ENCODE measurements at regions not wholly inside any gene's neighbourhood (a gene's known extent, or its start where the extent isn't known, plus 50 kb on each side); places are given as distances from the start of the nearest gene placed in this dataset.
"Not testable (repeated sequence)": the region's sequence is repeated elsewhere in the genome, so short reads cannot be mapped to it uniquely, and the experiment has no call there.

GRCh38 chr17:53631486-53631885 lies 191.2 kb upstream of the KIF2B start:
- DNase-seq: no peak

- no peak for DNase-seq
Observed at GRCh38 chr17:53630638-53631037, 192.1 kb upstream of the KIF2B start.

GRCh38 chr17:53630115-53630514 lies 192.6 kb upstream of the KIF2B start:
- DNase-seq: no peak

- peak; percentile 68 for DNase-seq
Observed at GRCh38 chr17:53629188-53629587, 193.5 kb upstream of the KIF2B start.

DNA sequence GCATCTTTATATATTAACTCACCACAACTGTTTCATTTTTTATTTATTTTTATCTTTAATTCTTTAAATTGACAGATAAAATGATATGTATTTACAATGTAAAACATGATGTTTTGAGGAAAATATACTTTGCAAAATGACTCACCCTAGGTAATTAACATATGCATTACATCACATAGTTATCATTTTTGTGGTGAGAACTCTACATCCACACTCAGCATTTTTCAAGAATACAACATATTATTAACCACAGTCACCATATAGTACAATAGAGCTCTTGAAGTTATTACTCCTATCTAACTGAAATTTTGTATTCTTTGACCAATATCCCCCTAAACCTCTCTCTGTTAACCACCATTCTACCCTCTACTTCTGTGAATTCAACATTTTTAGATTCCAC lies 194.7 kb upstream of the KIF2B start:
- peak; percentile 84 for DNase-seq

DNA sequence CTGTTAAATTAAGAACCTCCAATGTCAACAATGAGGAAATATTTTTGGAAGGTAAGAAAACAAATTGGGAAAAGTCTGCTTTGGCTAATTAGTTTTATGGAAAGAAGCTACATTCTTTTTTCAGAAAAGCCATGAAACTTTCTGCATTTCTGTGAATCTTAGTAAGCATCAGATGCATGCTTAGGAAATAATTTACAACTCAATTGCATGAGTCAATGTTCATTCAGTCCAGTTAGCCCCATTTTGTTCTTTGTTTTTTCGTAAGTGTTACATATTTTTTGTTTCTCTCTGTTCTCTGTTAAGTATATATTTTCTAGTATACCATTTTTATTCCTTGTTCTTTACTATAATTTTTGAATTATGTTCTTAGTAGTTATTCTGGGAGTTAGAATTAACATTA lies 195.2 kb upstream of the KIF2B start:
- peak; percentile 76 for DNase-seq

- peak; percentile 69 for DNase-seq
Observed at GRCh38 chr17:53626286-53626685, 196.4 kb upstream of the KIF2B start.

- no peak for DNase-seq
Observed at GRCh38 chr17:53619025-53619424, 203.7 kb upstream of the KIF2B start.

DNA sequence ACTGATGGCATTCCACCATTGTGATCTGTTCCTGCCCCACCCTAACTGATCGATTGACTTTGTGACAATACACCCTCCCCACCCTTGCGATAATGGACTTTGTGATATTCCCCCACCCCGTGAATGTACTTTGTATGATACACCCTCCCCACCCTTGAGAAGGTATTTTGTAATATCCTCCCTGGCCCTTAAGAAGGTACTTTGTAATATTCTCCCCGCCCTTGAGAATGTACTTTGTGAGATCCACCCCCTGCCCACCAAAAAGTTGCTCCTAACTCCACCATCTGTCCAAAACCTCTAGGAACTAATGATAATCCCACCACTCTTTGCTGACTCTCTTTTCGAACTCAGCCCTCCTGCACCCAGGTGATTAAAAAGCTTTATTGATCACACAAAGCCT lies 214.5 kb upstream of the KIF2B start:
- not testable (repeated sequence) for DNase-seq

GRCh38 chr17:53607475-53607874 lies 215.3 kb upstream of the KIF2B start:
- no peak for DNase-seq

DNA sequence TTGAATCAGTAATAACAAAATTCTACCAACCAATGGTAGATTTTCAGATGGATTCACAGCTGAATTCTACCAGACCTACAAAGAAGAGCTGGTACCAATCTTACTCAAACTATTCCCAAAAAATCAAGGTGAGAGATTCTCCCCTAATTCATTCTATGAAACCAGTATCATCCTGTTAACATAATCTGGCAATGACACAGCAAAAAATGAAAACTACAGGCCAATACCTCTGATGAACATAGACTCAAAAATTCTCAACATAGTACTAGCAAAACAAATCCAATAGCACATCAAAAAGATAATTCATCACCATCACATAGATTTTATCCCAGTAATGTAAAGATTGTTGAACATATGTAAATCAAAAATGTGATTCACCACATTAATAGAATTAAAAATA lies 234.4 kb upstream of the KIF2B start:
- DNase-seq: no peak

DNA sequence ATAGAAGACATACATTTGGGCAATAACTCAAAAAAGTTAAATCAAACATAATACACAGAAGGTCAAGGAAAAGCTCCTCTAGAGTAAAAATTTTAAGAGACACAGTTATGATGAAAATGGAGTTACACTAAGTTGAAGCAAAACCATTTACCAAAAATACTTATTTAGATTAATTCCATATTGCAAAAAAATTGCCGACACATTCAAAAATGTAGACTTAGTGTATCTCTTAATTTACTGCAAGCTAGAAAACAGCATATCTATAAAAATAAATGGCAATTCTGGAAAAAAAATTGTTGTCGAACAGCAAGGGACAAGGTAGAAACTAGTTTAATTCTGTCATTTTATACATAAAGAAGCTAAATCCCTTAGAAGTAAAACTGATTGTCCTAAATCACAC lies 248.7 kb upstream of the KIF2B start:
- DNase-seq: no peak

DNA sequence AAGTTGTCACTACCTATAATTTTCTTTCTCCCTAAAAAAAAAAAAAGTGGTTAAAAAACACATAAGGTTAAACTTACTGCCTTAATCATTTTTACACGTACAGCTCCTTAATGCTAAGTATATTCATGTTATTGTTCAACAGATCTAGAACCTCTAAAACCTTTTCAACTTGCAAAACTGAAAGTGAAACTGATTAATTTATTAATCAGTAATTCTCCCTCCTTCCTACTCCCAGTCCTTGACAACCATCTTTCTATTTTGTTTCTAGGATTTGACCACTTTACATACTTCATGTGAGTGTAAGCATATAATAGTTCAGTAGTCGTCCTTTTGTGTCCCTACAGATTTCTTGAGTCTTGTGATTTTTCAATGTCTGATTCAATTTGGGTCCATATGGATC lies 251.4 kb upstream of the KIF2B start:
- DNase-seq: no peak

DNA sequence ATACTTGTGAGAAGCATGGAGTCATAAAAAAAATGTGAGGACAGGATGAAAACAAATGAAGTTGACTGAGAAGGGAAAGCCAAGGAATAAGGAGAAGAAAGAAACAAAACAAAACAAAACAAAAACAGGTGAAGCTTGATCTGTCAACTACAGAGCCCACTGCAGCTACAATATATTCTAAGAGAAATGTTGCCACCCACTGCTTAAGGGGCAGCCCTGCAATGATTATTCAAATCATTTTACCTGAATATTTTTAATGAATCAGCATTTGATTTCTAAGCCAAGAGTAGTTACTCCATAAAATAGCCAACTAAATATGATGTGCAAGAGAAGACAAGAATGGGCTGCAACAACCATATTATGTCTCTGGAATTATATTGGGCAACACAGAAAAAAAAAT lies 252.0 kb upstream of the KIF2B start:
- DNase-seq: no peak

- no peak for DNase-seq
Observed at GRCh38 chr17:53560953-53561352, 261.8 kb upstream of the KIF2B start.

DNA sequence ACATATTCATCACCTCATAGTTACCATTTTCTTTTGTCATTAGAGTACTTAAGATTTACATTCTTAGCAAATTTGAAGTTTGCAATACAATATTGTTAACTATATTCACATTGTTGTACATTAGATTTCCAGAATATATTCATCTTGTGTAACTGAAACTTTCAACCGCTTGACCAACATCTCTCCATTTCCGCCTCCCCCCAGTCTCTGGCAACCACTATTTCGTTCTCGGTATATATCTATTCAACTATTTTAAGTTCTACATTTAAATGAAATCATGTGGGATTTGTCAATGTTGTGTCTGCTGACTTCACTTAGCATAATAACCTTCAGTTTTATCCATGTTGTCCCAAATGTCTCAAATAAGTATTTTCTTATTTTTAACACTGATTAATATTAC lies 274.5 kb upstream of the KIF2B start:
- no peak for DNase-seq

DNA sequence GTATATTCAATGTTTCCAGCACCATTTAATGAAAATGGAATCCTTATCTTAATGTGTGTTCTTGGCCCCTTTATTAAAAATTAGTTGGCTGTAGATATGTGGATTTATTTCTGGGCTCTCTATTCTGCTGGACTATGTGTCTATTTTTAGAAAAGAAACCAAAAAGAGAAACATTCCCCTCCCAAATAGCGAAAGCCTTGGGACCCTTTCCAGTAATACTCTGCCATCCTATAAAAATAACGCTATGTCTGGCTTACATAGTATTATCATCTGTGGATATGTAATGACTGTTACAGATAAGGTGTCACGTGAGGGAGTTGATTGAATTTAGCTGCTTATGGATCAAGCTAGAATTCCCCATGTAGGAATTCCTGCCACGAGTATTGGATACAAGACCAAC lies 279.3 kb upstream of the KIF2B start:
- DNase-seq: no peak

DNA sequence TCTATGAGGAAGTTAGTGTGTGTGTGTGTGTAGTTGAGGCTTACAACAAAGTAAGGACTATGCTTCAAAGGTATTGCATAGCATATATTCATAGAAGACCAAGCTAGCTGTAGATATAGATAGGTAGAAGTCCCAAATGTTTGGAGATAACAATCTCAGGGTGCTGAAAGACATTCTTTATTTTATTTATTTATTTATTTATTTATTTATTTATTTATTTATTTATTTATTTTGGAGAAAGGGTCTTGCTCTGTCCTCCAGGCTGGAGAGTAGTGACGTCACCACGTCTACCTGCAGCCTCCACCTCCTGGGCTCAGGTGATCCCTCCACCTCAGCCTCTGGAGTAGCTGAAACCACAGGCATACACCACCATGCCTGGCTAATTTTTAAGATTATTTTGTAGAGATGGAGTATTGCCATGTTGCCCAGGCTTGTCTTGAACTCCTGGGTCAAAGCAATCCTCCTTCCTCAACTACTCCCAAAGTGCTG lies 284.6 kb upstream of the KIF2B start:
- no peak for DNase-seq

DNA sequence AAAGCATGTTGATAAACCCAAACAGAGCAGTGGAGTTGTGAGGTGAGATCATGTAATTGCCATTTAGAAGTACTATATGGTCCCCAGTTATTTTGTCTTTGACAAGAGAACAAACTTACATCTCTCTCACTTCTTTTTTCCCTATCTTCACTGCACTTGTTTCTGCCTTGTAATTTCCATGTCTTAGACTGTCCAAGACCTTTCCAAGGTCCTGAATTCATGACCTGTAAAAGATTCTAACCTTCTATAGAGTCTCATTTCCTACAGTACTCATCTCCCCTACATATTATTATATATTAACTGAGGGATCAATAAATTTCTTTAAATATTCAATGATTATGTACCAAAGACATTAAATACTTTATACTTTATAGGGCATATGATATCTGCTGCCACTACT lies 295.3 kb upstream of the KIF2B start:
- no peak for DNase-seq

GRCh38 chr17:53525590-53525989 lies 297.1 kb upstream of the KIF2B start:
- no peak for DNase-seq

DNA sequence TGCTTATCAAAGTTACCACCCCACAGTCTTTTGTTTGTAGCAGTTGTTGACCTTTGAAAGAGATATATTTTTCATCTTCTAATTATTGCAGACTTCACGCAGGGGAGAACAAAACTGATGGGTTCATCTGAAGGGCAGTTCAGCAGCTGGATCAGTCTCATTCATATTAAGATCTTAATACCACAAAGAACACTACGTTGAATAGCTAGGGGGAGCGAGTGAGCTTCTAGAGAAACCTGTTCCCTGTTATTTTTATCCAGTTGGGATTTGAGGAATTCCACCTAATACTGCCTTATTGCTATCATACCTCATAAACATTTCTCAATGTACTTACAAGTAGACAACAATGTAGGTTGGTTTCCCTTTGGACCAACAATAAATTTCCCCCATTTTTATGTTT lies 306.1 kb upstream of the KIF2B start:
- peak; percentile 9 for DNase-seq

GRCh38 chr17:53499277-53499676 lies 323.4 kb upstream of the KIF2B start:
- DNase-seq: no peak

DNA sequence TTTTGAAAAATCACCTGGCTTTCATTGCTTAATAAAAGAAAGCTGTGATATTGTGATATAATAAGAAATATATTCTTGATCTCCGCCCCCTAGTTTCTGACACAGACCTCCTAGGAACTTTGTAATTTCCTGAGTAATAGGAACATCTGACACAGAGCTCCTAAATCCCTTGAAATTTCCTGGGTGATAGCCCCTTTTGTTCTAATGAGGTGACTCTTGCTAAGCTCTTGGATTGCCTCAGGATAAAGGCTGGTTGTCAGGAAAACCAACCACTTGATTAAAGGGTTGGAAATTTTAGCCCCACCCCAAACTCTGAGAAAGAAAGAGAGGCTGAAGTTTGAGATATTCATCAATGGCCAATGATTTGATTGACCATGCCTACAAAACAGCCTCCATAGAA lies 326.4 kb upstream of the KIF2B start:
- DNase-seq: no peak

DNA sequence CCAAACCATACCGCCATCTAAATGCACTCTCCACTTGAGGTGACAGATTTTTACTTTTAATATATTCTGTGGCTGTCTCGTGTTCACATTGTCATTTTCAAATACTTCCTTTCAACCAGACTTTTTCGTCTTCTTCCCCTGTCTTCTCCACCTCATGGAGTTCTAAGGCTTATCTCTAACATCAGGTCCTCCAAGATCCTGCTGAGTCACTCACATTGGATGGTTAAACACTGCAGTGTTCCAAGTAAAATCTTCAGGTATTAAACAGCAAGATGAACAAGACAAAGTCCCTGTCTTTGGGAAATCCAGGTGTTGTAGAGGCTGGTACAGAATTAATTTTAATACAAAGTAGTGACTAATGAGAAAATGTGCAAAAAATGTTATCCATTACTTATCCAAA lies 330.2 kb upstream of the KIF2B start:
- DNase-seq: no peak

GRCh38 chr17:53490447-53490968 lies 332.2 kb upstream of the KIF2B start:
- DNase-seq: no peak

DNA sequence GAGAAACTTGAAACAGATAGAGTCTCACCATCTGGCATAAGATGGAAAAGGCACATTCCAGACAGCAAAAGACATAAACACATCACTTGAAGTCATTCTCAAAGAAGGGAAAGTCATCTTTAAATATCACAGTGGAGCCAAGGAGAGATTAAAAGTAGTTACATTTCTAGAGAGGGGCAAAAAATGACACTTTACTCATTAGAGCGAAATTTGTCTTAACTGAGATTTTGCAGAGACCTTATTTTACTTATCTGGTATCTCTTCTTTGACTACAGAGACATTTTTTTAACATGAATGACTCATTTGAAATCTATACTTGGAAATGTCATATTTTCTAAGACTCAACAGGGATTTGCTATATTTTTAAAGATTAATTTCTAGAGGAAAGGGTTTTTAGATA lies 339.0 kb upstream of the KIF2B start:
- DNase-seq: no peak

All from fibroblast of skin of abdomen (primary cell).